ENCODE measurements at regions not wholly inside any gene's neighbourhood (a gene's known extent, or its start where the extent isn't known, plus 50 kb on each side); places are given as distances from the start of the nearest gene placed in this dataset.

DNA sequence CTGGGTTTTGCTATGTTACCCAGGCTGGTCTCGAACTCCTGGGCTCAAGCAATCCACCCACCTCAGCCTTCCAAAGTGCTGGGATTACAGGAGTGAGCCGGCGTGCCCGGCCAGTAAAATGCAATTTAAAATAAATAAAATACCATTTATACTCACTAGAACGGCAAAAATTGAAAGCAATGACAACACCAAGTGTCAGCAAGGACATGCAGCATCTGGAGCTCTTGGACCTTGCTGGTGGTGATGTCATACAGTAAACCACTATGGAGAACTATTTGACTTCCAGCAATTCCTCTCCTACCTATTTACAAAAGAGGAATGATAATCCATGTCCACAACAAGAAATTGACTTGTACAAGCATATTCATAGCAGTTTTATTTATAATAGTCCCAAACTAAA is 105.7 kb upstream of the PHACTR1 start:
- H3K27ac ChIP-seq (ENCODE audit: poor library complexity, severe bottlenecking): no peak overlapping the region
- H3K4me1 ChIP-seq (ENCODE audit: insufficient read depth, poor library complexity, severe bottlenecking): peaks cover 13% of the 10 kb centered on the region
- H3K36me3 ChIP-seq (ENCODE audit: low read depth): no peaks in the 10 kb centered on the region
- no peak for ATAC-seq (ENCODE audit: low read depth)
- H3K9me3 ChIP-seq (ENCODE audit: severe bottlenecking): no peaks in the 10 kb centered on the region
- DNase-seq (ENCODE audit: low spot score): no peak
- H3K27me3 ChIP-seq (ENCODE audit: insufficient read depth, poor library complexity, severe bottlenecking): no peaks in the 10 kb centered on the region
- H3K4me3 ChIP-seq (ENCODE audit: severe bottlenecking): no peak overlapping the region
- TF ChIP-seq, protein P1, sequence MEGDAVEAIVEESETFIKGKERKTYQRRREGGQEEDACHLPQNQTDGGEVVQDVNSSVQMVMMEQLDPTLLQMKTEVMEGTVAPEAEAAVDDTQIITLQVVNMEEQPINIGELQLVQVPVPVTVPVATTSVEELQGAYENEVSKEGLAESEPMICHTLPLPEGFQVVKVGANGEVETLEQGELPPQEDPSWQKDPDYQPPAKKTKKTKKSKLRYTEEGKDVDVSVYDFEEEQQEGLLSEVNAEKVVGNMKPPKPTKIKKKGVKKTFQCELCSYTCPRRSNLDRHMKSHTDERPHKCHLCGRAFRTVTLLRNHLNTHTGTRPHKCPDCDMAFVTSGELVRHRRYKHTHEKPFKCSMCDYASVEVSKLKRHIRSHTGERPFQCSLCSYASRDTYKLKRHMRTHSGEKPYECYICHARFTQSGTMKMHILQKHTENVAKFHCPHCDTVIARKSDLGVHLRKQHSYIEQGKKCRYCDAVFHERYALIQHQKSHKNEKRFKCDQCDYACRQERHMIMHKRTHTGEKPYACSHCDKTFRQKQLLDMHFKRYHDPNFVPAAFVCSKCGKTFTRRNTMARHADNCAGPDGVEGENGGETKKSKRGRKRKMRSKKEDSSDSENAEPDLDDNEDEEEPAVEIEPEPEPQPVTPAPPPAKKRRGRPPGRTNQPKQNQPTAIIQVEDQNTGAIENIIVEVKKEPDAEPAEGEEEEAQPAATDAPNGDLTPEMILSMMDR (IDR thresholded peaks at IDR 0.05; ENCODE audit: poor library complexity, severe bottlenecking): no peak

DNA sequence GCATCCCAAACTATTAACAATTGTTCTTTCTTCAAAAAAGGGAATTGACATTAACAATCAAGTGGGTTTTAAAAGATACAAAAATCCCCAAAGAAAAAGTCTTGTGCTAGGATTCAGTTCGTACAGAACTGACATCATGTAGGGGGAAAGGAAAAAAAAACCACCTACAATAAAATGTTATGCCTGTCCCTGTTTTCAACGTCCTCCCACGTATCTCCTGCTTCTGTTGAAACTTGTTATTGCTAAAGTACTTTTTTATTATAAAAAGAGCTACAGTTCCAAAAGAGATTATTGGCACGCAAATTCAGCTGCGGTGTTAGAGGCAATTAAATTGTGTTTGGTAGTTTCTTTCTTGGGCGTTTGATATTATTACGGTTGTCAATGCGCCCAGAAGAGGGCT is 102.8 kb upstream of the PHACTR1 start:
- no peak for ATAC-seq (ENCODE audit: low read depth)
- no peak for DNase-seq (ENCODE audit: low spot score)
- Histone ChIP-seq H3K9me3 (ENCODE audit: severe bottlenecking) (no peaks in the 10 kb centered on the region), H3K4me3 (ENCODE audit: severe bottlenecking) (no peak overlapping the region), H3K4me1 (ENCODE audit: insufficient read depth, poor library complexity, severe bottlenecking) (peaks cover 2% of the 10 kb centered on the region), H3K36me3 (ENCODE audit: low read depth) (no peaks in the 10 kb centered on the region), H3K27ac (ENCODE audit: poor library complexity, severe bottlenecking) (no peak overlapping the region), H3K27me3 (ENCODE audit: insufficient read depth, poor library complexity, severe bottlenecking) (no peaks in the 10 kb centered on the region)
- TF ChIP-seq, protein P1 (IDR thresholded peaks at IDR 0.05; ENCODE audit: poor library complexity, severe bottlenecking): no peak

DNA sequence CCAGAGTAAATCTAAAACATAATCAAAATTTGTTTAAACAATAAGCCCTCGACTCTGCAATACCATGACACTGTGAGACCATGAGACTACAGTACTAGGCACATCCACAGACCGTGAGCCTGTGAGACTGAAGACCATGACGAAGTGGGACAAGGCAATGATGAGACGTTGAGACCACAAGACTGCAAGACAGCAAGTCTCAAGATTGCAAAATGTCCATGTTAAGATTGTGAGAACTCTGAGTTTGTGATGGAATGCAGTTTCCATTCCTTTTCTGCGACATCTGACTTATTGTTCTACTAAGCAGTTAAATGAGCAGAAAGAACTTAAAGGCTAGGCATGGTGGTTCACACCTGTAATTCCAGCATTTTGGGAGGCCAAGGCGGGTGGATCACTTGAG is 102.1 kb upstream of the PHACTR1 start:
- Histone ChIP-seq H3K4me1 (ENCODE audit: insufficient read depth, poor library complexity, severe bottlenecking) (no peaks in the 10 kb centered on the region), H3K27me3 (ENCODE audit: insufficient read depth, poor library complexity, severe bottlenecking) (no peaks in the 10 kb centered on the region), H3K36me3 (ENCODE audit: low read depth) (no peaks in the 10 kb centered on the region), H3K4me3 (ENCODE audit: severe bottlenecking) (no peak overlapping the region), H3K27ac (ENCODE audit: poor library complexity, severe bottlenecking) (no peak overlapping the region), H3K9me3 (ENCODE audit: severe bottlenecking) (no peaks in the 10 kb centered on the region)
- ATAC-seq (ENCODE audit: low read depth): no peak
- TF ChIP-seq, protein P1 (IDR thresholded peaks at IDR 0.05; ENCODE audit: poor library complexity, severe bottlenecking): no peak
- no peak for DNase-seq (ENCODE audit: low spot score)

DNA sequence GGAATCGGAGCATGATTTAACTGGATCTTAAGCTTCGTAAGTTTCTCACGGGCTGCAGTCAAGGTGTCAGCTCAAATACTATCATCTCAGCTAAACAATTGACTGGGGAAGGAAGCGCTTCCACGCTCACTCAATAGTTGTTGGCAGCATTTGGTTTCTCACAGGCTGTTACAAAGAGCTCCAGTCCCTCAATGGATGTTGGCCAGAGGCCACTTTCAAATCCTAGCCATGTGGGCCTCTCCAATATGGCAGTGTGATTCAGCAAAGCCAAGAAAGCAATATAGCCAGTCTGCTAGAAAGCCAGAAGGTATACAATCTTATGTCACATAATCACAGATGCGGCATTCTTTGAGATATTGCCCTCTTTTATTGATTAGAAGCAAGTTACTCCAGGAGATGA is 98.3 kb upstream of the PHACTR1 start:
- H3K4me3 ChIP-seq (ENCODE audit: severe bottlenecking): no peak overlapping the region
- ATAC-seq (ENCODE audit: low read depth) (no peak), DNase-seq (ENCODE audit: low spot score) (no peak)
- no peaks in the 10 kb centered on the region for H3K9me3 ChIP-seq (ENCODE audit: severe bottlenecking)
- H3K27ac ChIP-seq (ENCODE audit: poor library complexity, severe bottlenecking): no peak overlapping the region
- TF ChIP-seq, protein P1 (IDR thresholded peaks at IDR 0.05; ENCODE audit: poor library complexity, severe bottlenecking): no peak
- H3K36me3 ChIP-seq (ENCODE audit: low read depth): no peaks in the 10 kb centered on the region
- H3K4me1 ChIP-seq (ENCODE audit: insufficient read depth, poor library complexity, severe bottlenecking): no peaks in the 10 kb centered on the region
- no peaks in the 10 kb centered on the region for H3K27me3 ChIP-seq (ENCODE audit: insufficient read depth, poor library complexity, severe bottlenecking)

DNA sequence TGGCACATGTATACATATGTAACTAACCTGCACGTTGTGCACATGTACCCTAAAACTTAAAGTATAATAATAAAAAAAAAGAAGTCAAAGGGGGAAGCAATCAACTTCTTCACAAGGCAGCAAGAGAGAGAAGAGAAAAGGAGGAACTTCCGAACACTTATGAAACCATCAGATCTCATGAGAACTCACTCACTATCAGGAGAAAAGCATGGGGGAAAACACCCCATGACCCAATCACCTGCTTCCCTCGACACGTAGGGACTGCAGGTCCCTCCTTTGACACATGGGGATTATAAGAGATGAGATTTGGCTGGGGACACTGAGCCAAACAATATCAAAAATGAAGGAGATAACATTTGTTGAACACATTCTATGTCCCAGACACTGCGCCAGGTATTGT is 94.8 kb upstream of the PHACTR1 start:
- no peaks in the 10 kb centered on the region for H3K36me3 ChIP-seq (ENCODE audit: low read depth)
- no peak overlapping the region for H3K4me3 ChIP-seq (ENCODE audit: severe bottlenecking)
- DNase-seq (ENCODE audit: low spot score) (no peak), ATAC-seq (ENCODE audit: low read depth) (no peak)
- TF ChIP-seq, protein P1 (IDR thresholded peaks at IDR 0.05; ENCODE audit: poor library complexity, severe bottlenecking): no peak
- H3K4me1 ChIP-seq (ENCODE audit: insufficient read depth, poor library complexity, severe bottlenecking): no peaks in the 10 kb centered on the region
- H3K9me3 ChIP-seq (ENCODE audit: severe bottlenecking): no peaks in the 10 kb centered on the region
- H3K27ac ChIP-seq (ENCODE audit: poor library complexity, severe bottlenecking): no peak overlapping the region
- no peaks in the 10 kb centered on the region for H3K27me3 ChIP-seq (ENCODE audit: insufficient read depth, poor library complexity, severe bottlenecking)
